Neural progenitor cell (in vitro differentiated cells): ENCODE measurements at regions not wholly inside any gene's neighbourhood (a gene's known extent, or its start where the extent isn't known, plus 50 kb on each side); places are given as distances from the start of the nearest gene placed in this dataset.

Source experiments
- CTCF ChIP-seq: fragments of 200-600 bp; sonication (generic); IDR thresholded peaks from 2 replicates; pipeline ENCODE4 v1.5.1; 2017; ENCODE audit warnings: antibody characterized with exemption, mild to moderate bottlenecking
- EZH2 ChIP-seq: fragments of 200-600 bp; sonication (generic); IDR thresholded peaks from 2 replicates; pipeline ENCODE4 v1.6.1; 2017; ENCODE audit warnings: antibody characterized with exemption, mild to moderate bottlenecking, moderate library complexity
- EZH2phosphoT487 ChIP-seq: fragments of 200-600 bp; sonication (generic); IDR thresholded peaks from 2 replicates; pipeline ENCODE4 v1.6.1; 2017; ENCODE audit warnings: antibody characterized with exemption

GRCh38 chr6:54017877-54018276 is 93.4 kb upstream of the MLIP start:
- TF ChIP-seq CTCF (no peak), EZH2phosphoT487 (no peak), EZH2 (no peak)
